HG03575 (cell line): ENCODE measurements at regions not wholly inside any gene's neighbourhood (a gene's known extent, or its start where the extent isn't known, plus 50 kb on each side); places are given as distances from the start of the nearest gene placed in this dataset.

Experiments used
- ATAC-seq: cut with Tn5 transposase; IDR thresholded peaks from one replicate; pipeline ENCODE4 v1.9.1; 2021; ENCODE audit not compliant: unreplicated experiment, insufficient number of reproducible peaks, low FRiP score; ENCODE audit errors: extremely low read depth

GRCh38 chr10:78768876-78769275 is 299.9 kb upstream of the ZMIZ1 start:
- no peak for ATAC-seq

GRCh38 chr10:78769526-78769925 is 299.2 kb upstream of the ZMIZ1 start:
- no peak for ATAC-seq

- ATAC-seq, result no peak
These were observed 298.3 kb upstream of the ZMIZ1 start for GRCh38 chr10:78770167-78771090.

- no peak for ATAC-seq
These were observed 297.5 kb upstream of the ZMIZ1 start for GRCh38 chr10:78771260-78771659.

GRCh38 chr10:78771808-78772455 is 296.8 kb upstream of the ZMIZ1 start:
- ATAC-seq, result no peak

GRCh38 chr10:78772486-78772885 is 296.3 kb upstream of the ZMIZ1 start:
- ATAC-seq, result no peak

- no peak for ATAC-seq
These were observed 295.7 kb upstream of the ZMIZ1 start for GRCh38 chr10:78772986-78773530.

- no peak for ATAC-seq
These were observed 294.2 kb upstream of the ZMIZ1 start for GRCh38 chr10:78774614-78774998.

GRCh38 chr10:78774999-78775711 is 293.6 kb upstream of the ZMIZ1 start:
- no peak for ATAC-seq

- no peak for ATAC-seq
These were observed 292.9 kb upstream of the ZMIZ1 start for GRCh38 chr10:78775891-78776290.

GRCh38 chr10:78776756-78777155 is 292.0 kb upstream of the ZMIZ1 start:
- no peak for ATAC-seq

- ATAC-seq, result no peak
These were observed 291.3 kb upstream of the ZMIZ1 start for GRCh38 chr10:78777466-78777865.

GRCh38 chr10:78777867-78778266 is 290.9 kb upstream of the ZMIZ1 start:
- ATAC-seq, result no peak

GRCh38 chr10:78778444-78779338 is 290.1 kb upstream of the ZMIZ1 start:
- ATAC-seq, result no peak

GRCh38 chr10:78779339-78779955 is 289.3 kb upstream of the ZMIZ1 start:
- no peak for ATAC-seq

- ATAC-seq, result no peak
These were observed 288.2 kb upstream of the ZMIZ1 start for GRCh38 chr10:78780551-78780961.

GRCh38 chr10:78781251-78781913 is 287.4 kb upstream of the ZMIZ1 start:
- no peak for ATAC-seq

GRCh38 chr10:78781991-78782390 is 286.8 kb upstream of the ZMIZ1 start:
- no peak for ATAC-seq
